Calu3 (cell line): ENCODE measurements at regions not wholly inside any gene's neighbourhood (a gene's known extent, or its start where the extent isn't known, plus 50 kb on each side); places are given as distances from the start of the nearest gene placed in this dataset.
"Not testable (repeated sequence)": the region's sequence is repeated elsewhere in the genome, so short reads cannot be mapped to it uniquely, and the experiment has no call there.

Experiments used
- BruUV-seq: library from RNA; stranded (reverse); fragments of 400-500 nt; replicated peaks from 2 replicates; lab custom pipeline; 2021; lab: Mats Ljungman, UMichigan
- CTCF ChIA-PET: fragments of 300-600 bp; sonication (Branson Sonifier 250); formaldehyde crosslinking; loops from one replicate; lab custom pipeline; 2022; ENCODE audit warnings: antibody characterized with exemption; lab: Charles Lee
- DNase-seq: peaks from one replicate; pipeline ENCODE4 v3.0.0; 2022
- H3K27ac Mint-ChIP-seq: one replicate; pipeline ENCODE4 v1.8.0; 2022; ENCODE audit warnings: mixed read lengths; ENCODE audit not compliant: unreplicated experiment
- H3K27me3 Mint-ChIP-seq: one replicate; pipeline ENCODE4 v1.8.0; 2022; ENCODE audit warnings: mixed read lengths; ENCODE audit not compliant: unreplicated experiment
- H3K36me3 Mint-ChIP-seq: one replicate; pipeline ENCODE4 v1.8.0; 2022; ENCODE audit warnings: mild to moderate bottlenecking, moderate library complexity, mixed read lengths; ENCODE audit not compliant: insufficient read depth, unreplicated experiment
- H3K4me1 Mint-ChIP-seq: one replicate; pipeline ENCODE4 v1.8.0; 2022; ENCODE audit warnings: mild to moderate bottlenecking, low read depth, mixed read lengths; ENCODE audit not compliant: unreplicated experiment
- H3K4me3 Mint-ChIP-seq: one replicate; pipeline ENCODE4 v1.8.0; 2022; ENCODE audit warnings: mild to moderate bottlenecking, low read depth, moderate library complexity, mixed read lengths; ENCODE audit not compliant: unreplicated experiment
- H3K9me3 Mint-ChIP-seq: one replicate; pipeline ENCODE4 v1.8.0; 2022; ENCODE audit warnings: low read depth, mixed read lengths; ENCODE audit not compliant: unreplicated experiment
- CTCF ChIP-seq: fragments of 200-600 bp; IDR thresholded peaks from one replicate; pipeline ENCODE4 v1.8.0; 2022; ENCODE audit warnings: antibody characterized with exemption; ENCODE audit not compliant: unreplicated experiment
- intact Hi-C: fragments of 100-400 bp; cut with micrococcal nuclease; formaldehyde crosslinking; loops from one replicate; pipeline ENCODE4 v1.10.0; 2022; ENCODE audit not compliant: unreplicated experiment

GRCh38 chr7:146057958-146058357 lies 58.6 kb upstream of the CNTNAP2 start:
- H3K4me3 Mint-ChIP-seq: no peak overlapping the region
- no peak for TF ChIP-seq CTCF
- peaks cover 21% of the 10 kb centered on the region for H3K9me3 Mint-ChIP-seq
- no peak for DNase-seq
- H3K36me3 Mint-ChIP-seq: no peaks in the 10 kb centered on the region
- intact Hi-C loops: no loop called here
- BruUV-seq: no TSS peak
- H3K27me3 Mint-ChIP-seq: no peaks in the 10 kb centered on the region
- no peaks in the 10 kb centered on the region for H3K4me1 Mint-ChIP-seq
- H3K27ac Mint-ChIP-seq: no peak overlapping the region
- CTCF ChIA-PET: no interaction called here

GRCh38 chr7:146054909-146055308 lies 61.7 kb upstream of the CNTNAP2 start:
- Mint-ChIP-seq H3K4me3 (no peak overlapping the region), H3K9me3 (peaks cover 18% of the 10 kb centered on the region), H3K36me3 (no peaks in the 10 kb centered on the region), H3K27ac (no peak overlapping the region), H3K27me3 (no peaks in the 10 kb centered on the region), H3K4me1 (no peaks in the 10 kb centered on the region)
- TF ChIP-seq CTCF: no peak
- intact Hi-C loops: no loop called here
- no peak for DNase-seq
- CTCF ChIA-PET: no interaction called here
- BruUV-seq: no TSS peak

- intact Hi-C loops: no loop called here
- H3K27me3 Mint-ChIP-seq: no peaks in the 10 kb centered on the region
- H3K9me3 Mint-ChIP-seq: peaks cover 12% of the 10 kb centered on the region
- no peak overlapping the region for H3K27ac Mint-ChIP-seq
- DNase-seq: no peak
- H3K4me3 Mint-ChIP-seq: no peak overlapping the region
- H3K4me1 Mint-ChIP-seq: no peaks in the 10 kb centered on the region
- BruUV-seq: no TSS peak
- no peak for TF ChIP-seq CTCF
- CTCF ChIA-PET: no interaction called here
- no peaks in the 10 kb centered on the region for H3K36me3 Mint-ChIP-seq
Measured at GRCh38 chr7:146053492-146053891, 63.1 kb upstream of the CNTNAP2 start.

GRCh38 chr7:146043310-146043709 lies 73.3 kb upstream of the CNTNAP2 start:
- H3K4me3 Mint-ChIP-seq, DNase-seq, H3K27me3 Mint-ChIP-seq, H3K9me3 Mint-ChIP-seq, intact Hi-C loops, BruUV-seq, H3K27ac Mint-ChIP-seq, CTCF ChIA-PET, H3K36me3 Mint-ChIP-seq, H3K4me1 Mint-ChIP-seq: not testable (repeated sequence)

- H3K4me1 Mint-ChIP-seq: no peaks in the 10 kb centered on the region
- no peak for TF ChIP-seq CTCF
- H3K4me3 Mint-ChIP-seq: no peak overlapping the region
- H3K9me3 Mint-ChIP-seq: peaks cover 11% of the 10 kb centered on the region
- CTCF ChIA-PET: no interaction called here
- H3K27me3 Mint-ChIP-seq: no peaks in the 10 kb centered on the region
- DNase-seq: no peak
- H3K36me3 Mint-ChIP-seq: no peaks in the 10 kb centered on the region
- BruUV-seq: no TSS peak
- no peak overlapping the region for H3K27ac Mint-ChIP-seq
- intact Hi-C loops: no loop called here
Measured at GRCh38 chr7:146028251-146028750, 88.3 kb upstream of the CNTNAP2 start.
